Transverse colon (tissue), 4 donors: ENCODE measurements at regions not wholly inside any gene's neighbourhood (a gene's known extent, or its start where the extent isn't known, plus 50 kb on each side); places are given as distances from the start of the nearest gene placed in this dataset.

Experiments used
- EP300 ChIP-seq: sonication (generic); formaldehyde crosslinking; IDR thresholded peaks from one replicate; pipeline ENCODE4 v1.6.1; 2017; ENCODE audit warnings: antibody characterized with exemption, low read depth
- POLR2A ChIP-seq: fragments of 450-650 bp; IDR thresholded peaks from one replicate; pipeline ENCODE4 v1.6.1; 2016; ENCODE audit warnings: antibody characterized with exemption, mild to moderate bottlenecking, moderate library complexity
- POLR2AphosphoS5 ChIP-seq, 3 donors: sonication (generic); formaldehyde crosslinking; IDR thresholded peaks; one replicate each; pipeline ENCODE4 v1.6.1; 2016; ENCODE audit warnings: antibody characterized with exemption in 3 of 3
- TF ChIP-seq, protein P1 (sequence below), 5 experiments: fragments of 200-600 bp in 3 of 5; fragments of 450-650 bp in 2 of 5; sonication (generic) in 3 of 5; IDR thresholded peaks; 1 replicate in 2 of 5; 2 replicates in 3 of 5; pipeline ENCODE4 v1.5.1; 2016 to 2017; ENCODE audit warnings: antibody characterized with exemption in 5 of 5, inconsistent platforms in 3 of 5, mild to moderate bottlenecking in 2 of 5, moderate library complexity in 1 of 5

DNA sequence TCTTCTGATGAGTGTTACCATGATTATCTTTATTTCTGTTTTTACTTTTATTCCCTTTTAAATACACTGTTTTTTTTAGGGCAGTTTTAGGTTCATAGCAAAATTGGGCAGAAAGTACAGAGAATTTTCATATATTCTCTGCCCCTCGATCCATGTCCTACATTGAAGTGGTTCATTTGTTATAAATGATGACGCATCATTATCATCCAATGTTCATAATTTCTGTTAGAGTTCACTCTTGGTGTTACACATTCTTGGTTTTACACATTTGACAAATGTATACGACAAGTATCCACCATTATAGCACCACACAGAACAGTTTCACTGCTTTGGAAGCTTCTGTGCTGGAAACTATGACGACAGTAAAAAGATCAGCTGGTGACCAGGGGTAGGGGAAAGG lies 578.1 kb upstream of the AADAT start:
- TF ChIP-seq, protein P1, sequence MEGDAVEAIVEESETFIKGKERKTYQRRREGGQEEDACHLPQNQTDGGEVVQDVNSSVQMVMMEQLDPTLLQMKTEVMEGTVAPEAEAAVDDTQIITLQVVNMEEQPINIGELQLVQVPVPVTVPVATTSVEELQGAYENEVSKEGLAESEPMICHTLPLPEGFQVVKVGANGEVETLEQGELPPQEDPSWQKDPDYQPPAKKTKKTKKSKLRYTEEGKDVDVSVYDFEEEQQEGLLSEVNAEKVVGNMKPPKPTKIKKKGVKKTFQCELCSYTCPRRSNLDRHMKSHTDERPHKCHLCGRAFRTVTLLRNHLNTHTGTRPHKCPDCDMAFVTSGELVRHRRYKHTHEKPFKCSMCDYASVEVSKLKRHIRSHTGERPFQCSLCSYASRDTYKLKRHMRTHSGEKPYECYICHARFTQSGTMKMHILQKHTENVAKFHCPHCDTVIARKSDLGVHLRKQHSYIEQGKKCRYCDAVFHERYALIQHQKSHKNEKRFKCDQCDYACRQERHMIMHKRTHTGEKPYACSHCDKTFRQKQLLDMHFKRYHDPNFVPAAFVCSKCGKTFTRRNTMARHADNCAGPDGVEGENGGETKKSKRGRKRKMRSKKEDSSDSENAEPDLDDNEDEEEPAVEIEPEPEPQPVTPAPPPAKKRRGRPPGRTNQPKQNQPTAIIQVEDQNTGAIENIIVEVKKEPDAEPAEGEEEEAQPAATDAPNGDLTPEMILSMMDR (IDR thresholded peaks at IDR 0.05) = no peak
- no peak for TF ChIP-seq POLR2AphosphoS5 (IDR thresholded peaks at IDR 0.05)
- TF ChIP-seq POLR2A = no peak
- no peak for TF ChIP-seq EP300
